NCI-H524 (cell line): ENCODE measurements at regions not wholly inside any gene's neighbourhood (a gene's known extent, or its start where the extent isn't known, plus 50 kb on each side); places are given as distances from the start of the nearest gene placed in this dataset.

Experiments
- DNase-seq, 2 experiments: peaks; one replicate each; lab custom pipeline; 2025; lab: John Stamatoyannopoulos, UW

DNA sequence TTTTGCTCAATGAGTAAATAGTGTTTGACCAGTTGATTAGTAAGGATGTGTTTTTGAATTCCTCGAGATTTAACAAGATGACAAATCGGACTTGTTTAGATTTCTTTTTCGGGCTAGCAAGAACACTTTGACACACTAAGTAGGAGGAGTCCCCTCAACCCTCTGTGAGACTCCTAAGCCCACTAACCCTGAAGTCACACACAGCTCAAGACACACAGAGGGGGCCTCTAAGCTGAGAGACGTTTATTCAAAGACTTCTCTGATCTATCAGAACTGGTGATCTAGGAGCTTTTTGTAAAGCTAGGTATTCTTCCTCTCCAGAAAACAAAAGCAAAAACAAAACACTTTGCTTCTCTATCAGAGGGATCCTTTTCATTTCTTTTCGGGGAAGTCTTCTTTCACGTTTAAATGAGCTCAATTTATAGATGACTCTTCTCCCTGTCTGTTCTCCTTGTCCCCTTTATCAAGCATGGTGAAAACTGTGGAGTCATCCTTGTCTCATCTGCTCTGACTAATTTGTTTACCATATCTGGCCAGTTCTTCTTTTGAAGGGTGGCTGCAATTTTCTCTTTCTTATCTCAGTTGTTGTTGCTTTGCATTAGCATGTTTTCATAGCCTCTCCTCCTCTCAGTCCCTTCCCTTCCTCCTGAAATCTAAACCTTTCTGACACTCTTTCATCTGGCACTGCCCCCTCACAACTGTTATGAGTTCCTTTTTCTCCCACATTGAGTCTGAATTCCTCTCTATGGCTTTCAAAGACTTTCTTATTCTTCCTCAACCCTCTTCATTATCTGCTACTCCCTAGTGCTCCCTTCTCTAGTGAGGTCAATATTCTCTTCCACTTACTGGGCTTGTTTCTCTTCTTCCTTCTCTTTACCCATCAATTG is 68.5 kb upstream of the RAI14 start:
- no peak for DNase-seq

DNA sequence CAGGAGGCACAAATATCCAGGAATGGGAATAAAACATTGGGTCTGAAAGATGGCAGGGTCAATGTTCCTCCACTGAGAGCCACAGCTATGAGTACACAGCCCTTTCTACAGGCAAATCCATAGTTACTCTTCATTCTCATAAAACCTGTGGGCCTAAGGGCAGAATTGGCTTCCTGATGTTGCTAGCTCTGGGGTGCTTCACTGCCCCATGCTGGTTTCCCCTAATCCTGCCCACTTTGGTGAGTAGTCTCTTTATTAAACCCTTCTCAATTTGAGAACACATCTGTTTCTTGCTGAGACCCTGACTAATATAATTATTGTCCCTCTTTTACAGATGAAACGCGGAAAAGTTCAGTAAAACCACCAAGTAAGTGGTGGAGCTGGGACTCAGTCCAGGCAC is 66.3 kb upstream of the RAI14 start:
- no peak for DNase-seq

DNA sequence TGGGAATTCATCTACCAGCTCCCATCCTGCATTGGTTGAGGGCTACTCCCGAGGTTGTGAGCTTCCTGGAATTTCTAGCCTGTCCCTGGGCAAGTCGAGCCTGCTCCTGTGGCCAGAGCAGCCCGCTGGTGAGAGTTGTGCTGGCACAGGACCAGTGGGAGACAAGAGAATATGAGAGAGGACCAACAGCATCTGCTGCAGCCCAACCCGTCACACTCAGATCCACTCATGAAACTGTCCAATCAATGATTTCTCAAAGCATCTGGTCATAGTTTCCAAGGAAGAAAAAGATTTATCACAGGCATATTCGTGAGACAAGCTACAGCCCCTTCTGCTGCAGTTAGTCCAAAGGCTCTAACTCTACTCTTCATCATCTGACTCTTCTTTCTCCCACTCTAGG is 64.4 kb upstream of the RAI14 start:
- peak in 1 of 2 experiments; percentile 40 for DNase-seq

DNA sequence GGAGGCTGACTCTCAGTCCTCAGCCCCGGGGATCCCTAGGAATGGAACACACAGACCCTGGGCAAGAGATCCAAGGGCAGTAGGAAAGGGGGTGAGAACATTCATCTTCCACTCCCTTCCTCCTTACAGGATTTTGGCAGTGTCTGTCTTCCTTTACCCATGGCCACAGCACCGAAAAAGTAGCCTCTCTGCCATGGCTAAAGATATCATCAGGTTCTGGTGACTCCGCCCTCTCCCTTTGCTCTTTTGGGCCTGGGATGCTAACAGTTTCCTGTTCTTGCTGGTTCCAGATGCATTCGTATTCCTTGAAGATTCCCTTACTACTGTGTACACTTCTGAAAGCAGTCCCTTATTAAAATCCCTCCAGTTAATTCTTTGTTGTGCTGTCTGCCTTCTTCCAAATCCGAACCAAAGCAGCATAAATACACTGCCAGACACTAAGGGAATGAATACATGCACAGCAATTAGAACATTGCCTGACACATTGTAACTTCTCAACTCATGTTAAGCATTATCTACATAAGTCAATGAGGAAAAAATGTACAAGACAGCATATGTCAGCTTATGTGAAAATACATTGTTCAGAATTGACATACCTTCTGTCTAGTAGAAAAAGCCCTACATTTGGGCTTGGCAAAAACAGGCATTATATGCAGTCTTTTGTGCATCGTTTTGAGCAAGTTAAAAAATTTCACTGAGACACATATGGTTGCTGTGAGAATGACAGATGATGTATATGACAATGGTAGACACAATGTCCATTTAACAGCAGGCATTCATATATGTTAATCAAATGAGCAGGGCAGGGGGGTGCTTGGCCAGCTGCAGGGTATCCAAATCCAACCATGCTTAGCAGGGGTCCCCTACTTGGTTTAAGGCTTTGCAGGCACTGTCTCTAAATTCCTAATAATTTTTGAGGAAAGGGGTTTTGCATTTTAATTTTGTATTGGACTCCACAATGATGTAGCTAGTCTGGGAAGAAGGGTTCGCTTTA is 58.8 kb upstream of the RAI14 start:
- peak in 1 of 2 experiments; percentile 17 for DNase-seq

DNA sequence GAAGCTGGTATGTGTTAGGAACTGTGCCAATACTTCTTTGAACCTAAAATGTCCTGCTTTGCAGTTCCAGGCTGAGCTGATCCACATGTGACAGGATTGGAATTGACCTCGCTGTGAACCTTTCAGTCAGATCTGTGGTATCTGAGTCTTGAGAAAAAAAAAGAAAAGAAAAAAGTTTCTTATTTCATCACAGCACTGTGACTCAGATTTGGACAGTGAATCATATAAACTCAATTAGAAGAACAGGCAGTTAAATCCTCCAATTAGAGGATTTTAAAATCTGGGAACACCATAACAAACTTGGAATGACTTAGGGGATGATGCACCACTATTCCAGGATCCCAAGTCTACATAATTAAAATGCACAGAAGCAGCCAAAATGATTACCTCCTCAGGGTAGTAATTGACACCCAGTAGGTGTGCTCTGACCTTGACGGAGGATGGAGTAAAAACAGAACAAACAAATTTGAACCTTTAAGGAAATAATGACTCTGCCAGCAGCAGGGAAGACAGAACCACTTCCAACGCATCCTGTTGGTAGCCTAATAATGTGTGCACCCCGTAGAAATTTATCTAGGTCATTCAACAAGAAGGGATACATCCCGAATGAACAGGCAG is 57.8 kb upstream of the RAI14 start:
- no peak for DNase-seq

DNA sequence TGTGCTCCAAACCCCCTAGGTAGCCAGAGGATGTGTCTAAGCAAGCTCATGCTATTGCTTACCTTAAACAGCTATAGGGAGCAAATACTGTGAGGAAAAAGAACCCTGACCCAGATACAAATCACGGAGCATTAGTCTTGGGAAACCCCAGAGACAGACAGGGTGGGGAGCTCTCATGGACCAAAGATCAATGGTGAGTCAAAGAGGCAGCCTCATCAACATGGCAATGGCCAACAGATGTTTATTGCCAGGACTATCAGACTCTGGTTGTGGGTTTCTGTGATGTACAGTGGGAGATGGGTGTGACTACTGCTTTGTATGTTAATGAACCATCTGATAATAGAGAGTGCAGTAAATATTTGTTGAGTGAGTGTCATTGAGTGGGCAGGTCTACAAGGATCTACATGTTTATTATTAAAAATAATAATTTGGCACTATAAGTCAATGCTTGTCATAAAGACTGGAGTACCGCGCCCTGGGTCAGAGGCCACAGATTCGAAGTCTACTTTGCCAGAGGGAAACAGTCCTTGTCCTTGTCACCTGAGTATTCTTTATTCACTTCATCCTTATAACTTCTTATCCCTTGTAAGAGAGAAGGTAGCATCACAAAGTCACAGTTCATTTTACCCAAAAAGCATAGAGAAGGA is 56.5 kb upstream of the RAI14 start:
- no peak for DNase-seq

DNA sequence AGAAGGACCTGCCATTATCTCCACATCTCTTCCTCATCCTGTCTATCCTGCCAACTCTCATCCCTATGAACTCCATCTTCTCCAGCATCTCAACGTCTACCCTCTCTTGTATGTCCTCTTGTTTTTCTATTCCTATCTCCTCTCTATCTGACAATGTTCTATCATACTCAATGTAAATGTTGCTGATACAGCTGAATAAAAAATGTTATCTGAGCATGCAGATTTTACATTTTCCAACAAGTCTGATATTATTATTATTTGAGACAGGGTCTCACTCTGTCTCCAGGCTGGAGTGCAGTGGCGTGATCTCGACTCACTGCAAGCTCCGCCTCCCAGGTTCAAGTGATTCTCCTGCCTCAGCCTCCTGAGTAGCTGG is 56.0 kb upstream of the RAI14 start:
- DNase-seq: no peak

DNA sequence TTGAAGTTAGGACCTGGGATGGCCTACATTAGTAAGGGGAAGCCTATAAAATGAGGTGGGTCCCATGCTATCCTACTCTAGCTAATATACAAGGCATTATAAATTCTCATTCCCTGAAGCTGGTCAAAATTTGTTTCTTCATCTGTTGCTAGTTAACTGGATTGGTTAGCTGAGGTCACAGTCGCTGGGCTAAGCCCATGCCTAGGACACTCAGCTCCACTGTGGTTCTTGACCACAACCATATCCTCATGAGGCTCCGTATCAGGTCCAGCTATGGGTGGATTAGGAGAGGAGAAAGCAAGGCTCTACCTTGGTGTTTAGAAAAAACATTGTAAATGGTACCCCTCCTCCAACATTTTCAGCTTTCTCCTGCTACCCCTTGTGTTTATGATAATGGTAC is 52.8 kb upstream of the RAI14 start:
- DNase-seq: no peak

DNA sequence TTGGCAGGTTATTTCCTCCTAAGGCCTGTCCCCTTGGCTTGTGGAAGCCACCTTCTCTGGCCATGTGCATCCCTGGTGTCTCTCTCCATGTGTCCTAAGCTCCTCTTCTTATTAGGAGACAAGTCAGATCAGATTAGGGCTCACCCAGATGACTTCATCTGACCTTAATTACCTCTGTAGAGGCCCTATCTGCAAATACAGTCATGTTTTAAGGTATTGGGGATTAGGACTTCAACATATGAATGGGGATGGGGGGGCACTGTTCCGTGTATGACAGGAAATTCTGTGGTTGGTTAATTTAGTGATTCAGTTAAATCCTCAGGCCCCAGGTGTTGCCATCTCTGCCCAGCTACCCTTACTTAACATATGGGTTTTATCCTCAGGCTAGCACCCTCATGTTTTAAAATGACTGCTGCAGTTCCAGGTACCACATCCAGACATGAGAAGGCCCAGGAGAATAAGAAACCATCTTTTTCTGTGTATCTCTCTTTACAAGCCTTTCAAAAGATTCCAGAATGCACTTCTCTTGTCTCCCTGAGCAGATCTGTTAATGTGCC is 51.9 kb upstream of the RAI14 start:
- peak in 1 of 2 experiments; percentile 32 for DNase-seq

DNA sequence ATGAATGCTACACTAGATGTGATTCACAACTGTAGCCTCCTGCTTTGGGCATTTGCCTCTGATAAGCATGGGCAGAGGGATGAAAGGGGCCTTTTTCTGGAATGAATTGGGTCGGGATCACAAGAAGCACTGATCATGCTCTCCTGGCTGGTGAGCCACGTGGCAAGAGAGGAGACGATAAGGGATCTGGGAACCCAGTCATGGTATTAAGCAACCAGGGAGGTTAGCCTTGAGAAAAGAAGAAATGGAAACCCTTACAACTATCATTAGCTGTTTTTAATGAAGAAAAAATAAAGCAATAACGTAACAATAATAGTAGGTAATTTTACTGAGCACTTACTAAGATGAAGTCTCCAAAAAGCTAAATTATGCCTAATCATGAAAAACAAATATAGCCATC is 50.0 kb upstream of the RAI14 start:
- no peak for DNase-seq
